ENCODE measurements at regions not wholly inside any gene's neighbourhood (a gene's known extent, or its start where the extent isn't known, plus 50 kb on each side); places are given as distances from the start of the nearest gene placed in this dataset.
"Not testable (repeated sequence)": the region's sequence is repeated elsewhere in the genome, so short reads cannot be mapped to it uniquely, and the experiment has no call there.

- H2BK12ac ChIP-seq (ENCODE audit: low read length in 2 of 2); H4K8ac ChIP-seq (ENCODE audit: low read length); H3K4me2 ChIP-seq (ENCODE audit: low read length, poor library complexity, severe bottlenecking); H2BK120ac ChIP-seq (ENCODE audit: low read depth, low read length); H3K9me3 ChIP-seq (ENCODE audit: control insufficient read depth, low read length); H3K27me3 ChIP-seq (ENCODE audit: control insufficient read depth in 1 of 2, insufficient read depth in 1 of 2, low read length in 2 of 2); H3K14ac ChIP-seq (ENCODE audit: low read length in 2 of 2); H3K9ac ChIP-seq (ENCODE audit: low read length); H3K36me3 ChIP-seq (ENCODE audit: control insufficient read depth in 1 of 2, insufficient read depth in 2 of 2, low read depth in 1 of 2, low read length in 2 of 2); H3K18ac ChIP-seq (ENCODE audit: low read depth in 1 of 2, low read length in 2 of 2); H3K4me1 ChIP-seq (ENCODE audit: control insufficient read depth, insufficient read depth, low read depth, low read length); H2BK15ac ChIP-seq (ENCODE audit: low read depth, poor library complexity, severe bottlenecking); H3K79me1 ChIP-seq (replicated peaks; ENCODE audit: low read length, poor library complexity, severe bottlenecking); H3K4ac ChIP-seq (ENCODE audit: low read depth in 1 of 2, low read length in 2 of 2); H2AK5ac ChIP-seq (ENCODE audit: low read length, severe bottlenecking); H4K91ac ChIP-seq (ENCODE audit: low read length); H2BK5ac ChIP-seq (ENCODE audit: low read depth, low read length, poor library complexity, severe bottlenecking); H3K27ac ChIP-seq (ENCODE audit: low read length, poor library complexity, severe bottlenecking); H3K4me3 ChIP-seq (ENCODE audit: insufficient read depth in 1 of 2, low read depth in 1 of 2, low read length in 2 of 2); DNase-seq; H2AFZ ChIP-seq (ENCODE audit: low read depth, low read length); H3K23ac ChIP-seq (ENCODE audit: low read length in 2 of 2): not testable (repeated sequence)
- no CpG with 5 or more reads among the region's 7 CpGs for WGBS
Measured at GRCh38 chr2:111294699-111295098, 174.0 kb downstream of the BCL2L11 start.

- not testable (repeated sequence) for H3K9ac ChIP-seq (ENCODE audit: low read length); H3K14ac ChIP-seq (ENCODE audit: low read length in 2 of 2); H3K9me3 ChIP-seq (ENCODE audit: control insufficient read depth, low read length); H3K4ac ChIP-seq (ENCODE audit: low read depth in 1 of 2, low read length in 2 of 2); H3K36me3 ChIP-seq (ENCODE audit: control insufficient read depth in 1 of 2, insufficient read depth in 2 of 2, low read depth in 1 of 2, low read length in 2 of 2); H3K27ac ChIP-seq (ENCODE audit: low read length, poor library complexity, severe bottlenecking); H2BK5ac ChIP-seq (ENCODE audit: low read depth, low read length, poor library complexity, severe bottlenecking); H3K18ac ChIP-seq (ENCODE audit: low read depth in 1 of 2, low read length in 2 of 2); DNase-seq; H4K8ac ChIP-seq (ENCODE audit: low read length); H2BK120ac ChIP-seq (ENCODE audit: low read depth, low read length); H3K23ac ChIP-seq (ENCODE audit: low read length in 2 of 2); H2BK12ac ChIP-seq (ENCODE audit: low read length in 2 of 2); H2BK15ac ChIP-seq (ENCODE audit: low read depth, poor library complexity, severe bottlenecking); H3K4me1 ChIP-seq (ENCODE audit: control insufficient read depth, insufficient read depth, low read depth, low read length); H3K4me2 ChIP-seq (ENCODE audit: low read length, poor library complexity, severe bottlenecking); H4K91ac ChIP-seq (ENCODE audit: low read length); H3K79me1 ChIP-seq (replicated peaks; ENCODE audit: low read length, poor library complexity, severe bottlenecking); H2AK5ac ChIP-seq (ENCODE audit: low read length, severe bottlenecking); H2AFZ ChIP-seq (ENCODE audit: low read depth, low read length); H3K4me3 ChIP-seq (ENCODE audit: insufficient read depth in 1 of 2, low read depth in 1 of 2, low read length in 2 of 2); H3K27me3 ChIP-seq (ENCODE audit: control insufficient read depth in 1 of 2, insufficient read depth in 1 of 2, low read length in 2 of 2)
- WGBS = no CpG with 5 or more reads among the region's 6 CpGs
Measured at GRCh38 chr2:111296122-111296804, 175.5 kb downstream of the BCL2L11 start.

- not testable (repeated sequence) for H3K9me3 ChIP-seq (ENCODE audit: control insufficient read depth, low read length); H3K23ac ChIP-seq (ENCODE audit: low read length in 2 of 2); H3K18ac ChIP-seq (ENCODE audit: low read depth in 1 of 2, low read length in 2 of 2)
Measured at GRCh38 chr2:111297128-111297527, 176.4 kb downstream of the BCL2L11 start.

GRCh38 chr2:111298927-111299326, 178.2 kb downstream of the BCL2L11 start:
- not testable (repeated sequence) for H3K14ac ChIP-seq (ENCODE audit: low read length in 2 of 2); H3K4me2 ChIP-seq (ENCODE audit: low read length, poor library complexity, severe bottlenecking); H2BK12ac ChIP-seq (ENCODE audit: low read length in 2 of 2)

More at GRCh38 chr2:111297128-111297527, 176.4 kb downstream of the BCL2L11 start:
- H3K4ac ChIP-seq (ENCODE audit: low read depth in 1 of 2, low read length in 2 of 2); H3K9ac ChIP-seq (ENCODE audit: low read length); H3K4me1 ChIP-seq (ENCODE audit: control insufficient read depth, insufficient read depth, low read depth, low read length); DNase-seq; H2BK120ac ChIP-seq (ENCODE audit: low read depth, low read length); H3K4me3 ChIP-seq (ENCODE audit: insufficient read depth in 1 of 2, low read depth in 1 of 2, low read length in 2 of 2); H2BK12ac ChIP-seq (ENCODE audit: low read length in 2 of 2); H2AFZ ChIP-seq (ENCODE audit: low read depth, low read length); H2AK5ac ChIP-seq (ENCODE audit: low read length, severe bottlenecking); H2BK15ac ChIP-seq (ENCODE audit: low read depth, poor library complexity, severe bottlenecking); H3K79me1 ChIP-seq (replicated peaks; ENCODE audit: low read length, poor library complexity, severe bottlenecking); H3K27me3 ChIP-seq (ENCODE audit: control insufficient read depth in 1 of 2, insufficient read depth in 1 of 2, low read length in 2 of 2); H2BK5ac ChIP-seq (ENCODE audit: low read depth, low read length, poor library complexity, severe bottlenecking); H3K36me3 ChIP-seq (ENCODE audit: control insufficient read depth in 1 of 2, insufficient read depth in 2 of 2, low read depth in 1 of 2, low read length in 2 of 2); H3K14ac ChIP-seq (ENCODE audit: low read length in 2 of 2); H3K27ac ChIP-seq (ENCODE audit: low read length, poor library complexity, severe bottlenecking); H4K91ac ChIP-seq (ENCODE audit: low read length); H3K4me2 ChIP-seq (ENCODE audit: low read length, poor library complexity, severe bottlenecking); H4K8ac ChIP-seq (ENCODE audit: low read length): not testable (repeated sequence)

More at GRCh38 chr2:111298927-111299326, 178.2 kb downstream of the BCL2L11 start:
- not testable (repeated sequence) for H4K8ac ChIP-seq (ENCODE audit: low read length); H4K91ac ChIP-seq (ENCODE audit: low read length); H3K4ac ChIP-seq (ENCODE audit: low read depth in 1 of 2, low read length in 2 of 2); H3K79me1 ChIP-seq (replicated peaks; ENCODE audit: low read length, poor library complexity, severe bottlenecking); H2AK5ac ChIP-seq (ENCODE audit: low read length, severe bottlenecking); H3K18ac ChIP-seq (ENCODE audit: low read depth in 1 of 2, low read length in 2 of 2); H3K9me3 ChIP-seq (ENCODE audit: control insufficient read depth, low read length); H3K4me1 ChIP-seq (ENCODE audit: control insufficient read depth, insufficient read depth, low read depth, low read length); H3K23ac ChIP-seq (ENCODE audit: low read length in 2 of 2); H2BK5ac ChIP-seq (ENCODE audit: low read depth, low read length, poor library complexity, severe bottlenecking); H3K4me3 ChIP-seq (ENCODE audit: insufficient read depth in 1 of 2, low read depth in 1 of 2, low read length in 2 of 2); DNase-seq; H3K27ac ChIP-seq (ENCODE audit: low read length, poor library complexity, severe bottlenecking); H2AFZ ChIP-seq (ENCODE audit: low read depth, low read length); H3K9ac ChIP-seq (ENCODE audit: low read length); H2BK15ac ChIP-seq (ENCODE audit: low read depth, poor library complexity, severe bottlenecking); H3K36me3 ChIP-seq (ENCODE audit: control insufficient read depth in 1 of 2, insufficient read depth in 2 of 2, low read depth in 1 of 2, low read length in 2 of 2); H3K27me3 ChIP-seq (ENCODE audit: control insufficient read depth in 1 of 2, insufficient read depth in 1 of 2, low read length in 2 of 2); H2BK120ac ChIP-seq (ENCODE audit: low read depth, low read length)
- WGBS = 97% methylated on average over 2 of the region's 3 CpGs

Measured in mesenchymal stem cell (in vitro differentiated cells and primary cell).